Islet precursor cell (in vitro differentiated cells): ENCODE measurements at regions not wholly inside any gene's neighbourhood (a gene's known extent, or its start where the extent isn't known, plus 50 kb on each side); places are given as distances from the start of the nearest gene placed in this dataset.

ENCODE experiments used
- DNase-seq: peaks from one replicate; pipeline ENCODE4 v3.0.0-alpha.2; 2018

DNA sequence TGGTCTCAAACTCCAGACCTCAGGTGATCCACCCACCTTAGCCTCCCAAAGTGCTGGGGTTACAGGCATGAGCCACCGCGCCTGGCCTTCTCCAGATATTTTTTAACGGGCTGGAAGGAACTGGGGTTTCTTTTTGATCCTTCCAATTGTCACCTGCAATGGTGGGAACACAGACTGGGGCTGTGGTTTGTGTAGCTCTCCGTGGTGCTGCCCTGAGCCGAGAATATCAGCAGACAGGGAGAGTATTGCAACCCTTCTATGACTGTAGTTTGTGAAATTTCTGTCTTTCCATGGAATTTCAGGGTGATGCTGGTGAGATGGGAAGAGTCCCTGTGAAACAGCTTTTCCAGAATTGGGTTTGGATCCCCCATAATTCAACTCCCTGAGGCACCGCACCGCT is 263.5 kb downstream of the ENGASE start:
- peak; percentile 74 for DNase-seq

DNA sequence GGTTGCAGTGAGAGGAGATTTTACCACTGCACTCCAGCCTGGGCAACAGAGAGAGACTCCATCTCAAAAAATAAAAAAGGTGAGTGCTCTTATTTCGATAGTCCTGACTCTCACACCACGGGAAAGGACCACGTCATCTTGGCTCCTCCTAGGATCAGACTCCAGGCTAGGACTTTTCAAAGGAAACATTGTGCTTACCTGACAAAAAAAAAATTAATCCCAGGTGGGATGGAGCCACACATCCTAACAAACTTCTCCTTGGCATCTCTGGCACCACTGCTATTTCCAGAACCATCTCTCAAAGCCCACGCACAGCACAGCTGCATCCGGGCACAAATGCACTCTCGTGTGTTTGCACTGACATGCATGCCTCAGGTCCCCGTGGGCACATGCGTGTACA is 262.4 kb downstream of the ENGASE start:
- no peak for DNase-seq

DNA sequence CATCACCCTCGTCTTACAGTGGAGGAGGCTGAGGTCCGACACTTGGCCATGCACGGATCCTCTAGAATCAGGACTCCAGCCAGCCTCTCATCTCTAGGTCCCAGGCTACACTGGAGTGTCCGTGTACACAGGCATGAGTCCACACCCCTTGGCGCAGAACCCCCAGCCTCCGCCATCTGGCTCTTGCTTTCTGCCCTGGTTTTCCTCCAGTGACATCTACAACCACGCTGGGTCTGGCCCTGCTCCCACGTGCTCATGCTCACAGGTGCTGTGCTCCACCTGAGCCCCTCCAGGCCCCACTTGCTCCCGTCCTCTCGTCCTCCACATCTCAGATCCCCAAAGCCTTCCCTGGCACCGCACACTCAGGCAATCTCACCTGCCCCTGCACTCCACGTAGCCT is 260.8 kb downstream of the ENGASE start:
- DNase-seq = no peak

DNA sequence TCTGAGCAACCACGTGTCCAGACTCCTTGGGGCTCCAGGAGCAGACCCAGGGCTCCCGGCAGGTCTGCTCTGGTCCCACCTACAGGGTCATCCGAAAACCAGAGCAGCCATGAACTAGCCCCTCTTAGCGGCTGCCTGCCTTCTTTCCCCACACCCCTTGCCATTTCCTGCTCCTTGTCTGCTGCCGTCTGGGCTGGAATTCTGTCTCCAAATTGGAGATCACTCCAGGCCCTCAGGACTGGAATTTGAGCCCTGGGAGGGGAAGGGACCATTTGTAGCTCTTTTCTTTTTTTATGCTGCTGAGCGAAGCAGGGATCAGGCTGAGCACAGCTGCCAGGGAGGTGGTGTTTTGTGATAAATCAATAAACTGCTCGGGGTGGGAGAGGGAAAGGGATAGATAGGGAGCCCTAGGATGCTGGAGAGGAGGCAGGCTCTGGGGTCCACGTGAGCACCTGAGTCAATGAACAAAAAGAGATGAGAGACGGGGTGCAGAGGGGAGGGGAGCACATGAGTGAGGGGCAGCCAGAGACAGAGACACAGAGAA is 257.5 kb downstream of the ENGASE start:
- peak; percentile 70 for DNase-seq

DNA sequence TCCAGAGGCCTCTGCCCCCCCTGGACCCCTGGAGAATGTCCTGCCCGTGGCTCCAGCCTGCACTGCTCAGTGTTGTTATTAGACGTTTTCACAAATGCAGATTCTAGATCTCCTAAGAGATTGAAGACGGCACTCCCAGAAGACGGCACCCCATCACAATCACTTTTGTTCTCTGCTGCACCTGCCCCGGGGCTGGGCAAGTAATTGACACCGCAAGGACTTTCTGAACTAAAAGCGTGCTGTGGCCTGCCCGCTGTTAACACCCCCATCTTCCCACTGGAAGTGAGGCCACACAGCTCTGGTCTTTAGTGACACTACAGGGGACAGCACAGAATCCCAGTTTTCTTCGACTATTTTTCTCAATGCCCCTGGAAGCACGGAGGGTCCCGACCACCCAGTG is 256.9 kb downstream of the ENGASE start:
- no peak for DNase-seq

DNA sequence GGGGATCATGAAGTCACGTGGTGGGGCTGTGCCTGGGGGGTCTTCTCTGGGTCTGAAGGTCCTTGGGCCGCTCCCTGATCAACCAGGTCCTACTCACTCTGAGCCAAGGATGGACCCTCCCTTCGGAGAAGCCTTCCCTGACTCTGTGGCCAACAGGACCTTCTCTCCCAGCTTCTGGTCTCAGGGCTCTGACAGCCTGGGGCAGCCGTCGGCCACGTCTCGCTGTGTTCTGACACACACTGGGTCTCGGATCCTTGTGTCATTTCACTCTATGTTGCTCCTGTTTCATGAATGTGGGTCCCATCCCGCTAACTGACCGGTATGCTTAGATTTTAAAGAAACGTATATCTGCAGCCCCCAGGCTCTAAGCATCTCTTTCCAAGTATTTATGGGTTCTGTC is 256.1 kb downstream of the ENGASE start:
- no peak for DNase-seq

DNA sequence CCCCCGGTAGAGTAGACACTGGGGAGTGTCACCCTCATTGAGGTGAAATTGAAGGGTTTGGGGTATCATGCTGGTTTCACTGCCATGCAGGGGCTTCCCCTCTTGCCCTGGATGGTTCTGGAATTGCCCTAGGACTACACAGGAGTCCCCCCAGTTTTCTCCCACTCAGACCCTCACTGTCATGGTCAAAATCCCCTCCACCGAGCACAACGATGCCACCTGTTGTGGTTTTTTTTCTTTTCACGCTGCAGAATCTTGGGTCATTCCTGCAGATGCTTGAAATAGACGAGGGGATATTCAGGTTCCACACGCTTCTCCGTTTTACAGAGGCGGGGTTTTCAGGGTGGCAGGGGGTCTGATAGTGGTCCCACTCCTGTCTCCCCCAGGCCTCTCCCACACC is 255.6 kb downstream of the ENGASE start:
- DNase-seq = no peak

DNA sequence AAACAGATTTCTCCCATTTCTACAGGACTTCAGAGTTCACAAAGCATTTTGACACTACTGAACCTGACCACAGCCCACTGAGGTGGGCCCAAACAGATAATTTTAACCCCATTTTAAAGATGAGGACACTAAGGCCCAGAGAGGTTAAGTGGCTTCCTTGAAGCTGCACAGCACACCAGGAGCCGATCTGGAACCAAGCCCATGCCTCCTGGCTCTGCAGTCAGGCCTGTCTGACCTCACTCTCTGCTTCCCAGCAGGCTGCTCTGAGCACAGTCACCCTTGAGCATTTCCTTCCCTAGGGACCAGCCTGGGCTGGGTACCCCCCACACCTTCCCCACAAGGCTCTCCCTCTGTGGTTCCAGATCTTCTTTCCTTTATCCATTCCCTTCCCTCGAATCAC is 252.2 kb downstream of the ENGASE start:
- no peak for DNase-seq

DNA sequence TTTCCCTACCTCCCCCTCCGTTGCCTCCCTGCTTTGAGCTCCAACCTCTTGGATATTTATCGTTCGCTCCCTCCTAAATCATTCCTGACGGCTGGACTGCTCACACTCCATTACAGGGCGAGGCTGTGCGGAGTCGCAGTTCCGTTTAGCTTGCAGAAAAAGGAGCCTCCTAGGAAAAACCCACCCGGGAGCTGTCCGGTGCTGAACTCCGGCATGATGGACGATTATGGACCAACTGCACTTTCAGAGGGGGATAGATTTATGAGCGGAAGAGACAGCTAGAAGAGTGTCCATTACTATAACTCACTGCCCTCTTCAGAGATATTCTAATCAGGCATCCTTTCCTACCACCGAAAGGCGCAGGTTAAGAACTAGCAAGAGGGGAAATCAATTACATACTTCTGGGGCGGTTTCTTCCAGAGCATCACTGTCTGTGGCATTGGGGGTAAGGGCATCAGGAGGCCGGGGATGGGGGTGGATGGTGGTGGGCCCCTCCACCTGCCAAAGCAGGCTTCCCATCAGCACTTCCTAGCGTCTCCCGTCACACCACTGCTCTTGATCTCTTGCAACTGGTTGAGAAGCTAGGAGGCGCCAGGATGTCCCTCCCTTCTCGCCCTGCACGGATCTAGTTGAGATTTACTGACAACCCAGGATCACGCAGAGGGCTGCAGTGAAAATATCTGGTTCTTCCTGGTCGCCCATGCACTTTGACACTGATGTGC is 251.2 kb downstream of the ENGASE start:
- DNase-seq = peak; percentile 80

DNA sequence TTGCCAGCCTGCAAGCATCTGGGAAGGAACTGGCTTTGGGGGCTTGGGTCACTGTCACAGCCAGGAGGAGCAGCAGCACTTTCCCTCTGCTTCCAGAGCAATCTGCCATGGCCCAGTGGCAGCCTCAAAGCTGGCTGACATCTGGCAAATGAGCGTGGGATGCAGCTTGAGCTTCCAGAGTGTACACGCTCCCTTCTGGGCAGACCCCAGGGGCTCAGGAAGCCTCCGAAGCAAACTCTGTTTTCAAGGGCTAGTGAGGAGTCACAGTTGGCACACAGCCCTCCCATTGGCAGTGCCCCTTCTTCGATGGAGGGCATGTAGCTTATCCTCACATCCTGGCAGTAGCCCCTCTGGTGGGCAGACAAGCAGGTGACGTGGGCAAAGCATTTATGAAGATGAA is 249.6 kb downstream of the ENGASE start:
- DNase-seq = no peak

DNA sequence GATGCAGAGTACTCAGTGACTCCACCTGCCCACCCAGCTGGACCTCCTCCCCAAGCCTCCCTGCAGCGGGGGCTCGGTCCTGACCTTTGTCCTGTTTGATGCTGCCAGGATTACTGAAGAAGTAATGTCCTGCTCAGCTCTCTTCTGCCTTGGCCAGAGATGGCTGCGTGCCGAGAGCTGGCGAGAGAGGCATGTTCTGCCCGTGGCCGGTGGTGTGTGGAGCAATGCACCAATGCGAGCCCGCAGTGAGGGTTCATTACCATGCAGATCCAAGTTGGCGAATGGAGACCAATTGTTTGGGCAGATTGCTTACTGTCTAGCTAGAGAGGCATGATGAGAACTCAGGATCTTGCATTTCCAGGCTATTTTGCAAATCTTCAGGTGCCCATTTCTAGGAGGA is 248.9 kb downstream of the ENGASE start:
- DNase-seq = no peak

DNA sequence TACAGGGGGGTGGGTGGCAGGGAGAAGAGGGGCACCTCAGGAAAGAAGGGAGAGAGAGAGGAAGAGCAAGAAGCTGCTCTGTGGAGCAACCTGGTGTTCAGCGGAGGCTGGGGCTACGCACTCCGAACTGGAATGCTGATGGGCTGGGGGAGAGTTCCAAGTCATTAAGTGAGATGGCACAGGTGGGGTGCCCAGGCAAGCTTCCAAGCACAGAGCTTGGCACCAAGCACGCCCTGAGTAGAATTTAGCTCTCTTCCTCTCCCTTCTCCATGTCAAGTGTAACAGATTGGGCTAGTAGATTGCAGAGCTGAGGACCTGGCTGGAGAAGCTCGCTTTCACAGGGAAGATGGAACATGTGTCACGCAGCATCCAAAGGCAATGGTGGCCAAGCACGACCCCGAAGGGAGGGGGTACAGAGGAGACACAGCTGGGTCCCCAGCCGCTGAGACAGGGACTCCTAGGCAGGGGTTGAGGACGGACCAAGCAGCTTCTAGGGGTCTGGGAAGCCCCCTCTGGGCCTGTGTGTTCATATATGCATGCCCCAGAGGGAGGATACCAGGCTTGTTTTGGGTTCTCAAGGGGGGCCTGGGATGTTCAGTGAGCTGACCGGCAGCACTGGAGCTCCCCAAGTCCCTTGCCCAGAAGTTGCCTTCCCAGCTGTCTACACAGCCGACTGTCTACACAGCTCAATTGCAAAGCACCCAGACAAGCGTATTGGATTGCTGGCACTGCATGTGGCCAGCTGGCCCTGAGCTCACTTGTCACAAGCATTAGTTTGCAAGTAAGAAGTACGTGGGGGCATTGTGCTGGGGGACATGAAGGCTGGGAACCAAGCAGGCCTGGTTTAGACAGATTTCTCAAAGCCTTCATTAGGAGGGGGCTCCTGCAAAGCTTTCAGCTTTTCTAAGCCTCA is 247.8 kb downstream of the ENGASE start:
- DNase-seq = no peak

DNA sequence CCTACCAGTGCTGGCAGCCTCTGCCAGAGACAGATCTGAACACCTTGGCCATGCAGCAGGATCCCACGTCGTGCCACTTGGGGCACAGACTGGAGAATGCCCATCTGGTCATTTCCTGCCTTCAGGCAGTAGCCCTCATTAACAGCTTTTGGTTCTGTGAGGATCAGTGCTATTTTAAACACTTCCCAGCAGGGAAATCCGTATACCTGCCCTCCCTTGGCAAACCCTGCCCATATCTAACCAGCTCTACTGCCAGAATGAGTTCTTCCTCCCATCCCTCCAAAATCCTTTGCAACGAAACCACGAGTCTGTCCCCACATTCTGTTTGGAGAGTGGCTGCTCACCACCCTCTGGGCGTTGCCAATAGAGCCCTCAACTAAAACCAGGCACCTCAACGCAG is 245.7 kb downstream of the ENGASE start:
- DNase-seq = no peak

DNA sequence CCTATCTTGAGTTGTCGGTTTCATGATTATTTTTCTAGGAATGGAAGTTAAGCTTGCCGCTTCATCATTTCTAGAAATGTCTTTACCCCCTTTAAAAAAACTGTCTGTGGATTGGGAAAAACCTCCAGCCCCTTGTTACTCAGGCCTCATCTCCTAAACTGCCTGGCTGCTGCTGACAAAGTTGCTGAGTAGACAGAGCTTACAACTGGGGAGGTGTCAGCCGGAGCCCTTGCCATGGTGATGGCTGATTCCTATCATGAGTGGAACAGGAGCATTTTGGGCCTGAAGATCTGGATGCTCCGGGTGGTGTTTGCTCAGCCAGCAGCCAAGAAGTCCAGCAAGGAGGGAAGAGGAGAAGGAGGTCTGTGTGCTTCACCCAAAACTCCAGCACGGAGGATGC is 243.3 kb downstream of the ENGASE start:
- no peak for DNase-seq

DNA sequence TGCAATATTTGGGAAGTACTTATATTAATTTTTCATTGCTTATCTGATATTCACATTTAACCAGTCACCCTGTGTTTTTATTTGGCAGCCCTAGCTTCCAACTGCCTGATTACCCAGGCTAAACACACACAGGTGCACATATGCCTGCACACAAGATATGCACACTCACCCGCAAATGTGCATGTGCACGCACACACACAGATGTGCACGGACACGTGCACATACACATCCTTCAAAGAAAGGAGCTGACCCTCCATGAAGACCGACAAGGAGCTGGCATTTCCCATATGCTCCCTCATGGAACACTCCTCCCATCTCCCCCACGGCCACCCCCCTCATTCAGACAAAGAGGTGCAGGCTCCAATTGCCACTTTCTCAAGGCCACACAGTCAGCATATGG is 242.2 kb downstream of the ENGASE start:
- no peak for DNase-seq

DNA sequence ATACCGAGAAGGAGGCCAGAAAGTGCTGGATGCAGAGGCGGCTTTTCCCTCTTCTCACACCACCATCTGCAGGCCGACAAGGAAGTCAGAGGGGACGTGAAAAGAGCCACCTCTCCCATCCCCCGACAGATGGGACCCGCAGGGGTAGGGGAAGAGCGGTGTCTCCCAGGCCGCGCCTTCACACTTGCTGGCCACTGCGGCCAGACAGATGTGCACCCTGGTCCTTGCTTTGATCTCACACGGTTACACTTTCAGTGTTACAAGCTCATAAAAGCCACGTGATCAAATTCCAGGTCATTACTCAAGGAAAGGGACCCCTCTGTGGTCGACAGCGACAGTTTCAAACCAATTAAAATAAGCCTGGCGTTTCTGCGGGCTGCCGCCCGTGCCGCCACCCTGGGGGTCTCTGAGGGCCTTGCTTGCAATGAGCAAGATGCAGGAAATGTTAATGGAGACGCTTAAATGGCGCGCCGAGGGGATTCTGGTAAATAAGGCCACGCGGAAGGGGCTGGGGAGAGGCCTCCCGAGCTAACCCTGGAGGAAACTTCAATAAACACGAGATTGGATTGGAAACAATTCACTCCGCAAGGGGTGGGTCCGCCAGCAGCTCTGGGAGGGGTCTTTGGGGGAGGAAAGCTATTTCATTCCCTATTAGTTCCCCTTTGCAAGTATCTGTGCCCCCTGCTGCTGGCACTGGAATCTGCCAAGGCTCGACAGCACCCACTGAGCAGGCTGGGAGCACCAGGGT is 240.9 kb downstream of the ENGASE start:
- DNase-seq = no peak

DNA sequence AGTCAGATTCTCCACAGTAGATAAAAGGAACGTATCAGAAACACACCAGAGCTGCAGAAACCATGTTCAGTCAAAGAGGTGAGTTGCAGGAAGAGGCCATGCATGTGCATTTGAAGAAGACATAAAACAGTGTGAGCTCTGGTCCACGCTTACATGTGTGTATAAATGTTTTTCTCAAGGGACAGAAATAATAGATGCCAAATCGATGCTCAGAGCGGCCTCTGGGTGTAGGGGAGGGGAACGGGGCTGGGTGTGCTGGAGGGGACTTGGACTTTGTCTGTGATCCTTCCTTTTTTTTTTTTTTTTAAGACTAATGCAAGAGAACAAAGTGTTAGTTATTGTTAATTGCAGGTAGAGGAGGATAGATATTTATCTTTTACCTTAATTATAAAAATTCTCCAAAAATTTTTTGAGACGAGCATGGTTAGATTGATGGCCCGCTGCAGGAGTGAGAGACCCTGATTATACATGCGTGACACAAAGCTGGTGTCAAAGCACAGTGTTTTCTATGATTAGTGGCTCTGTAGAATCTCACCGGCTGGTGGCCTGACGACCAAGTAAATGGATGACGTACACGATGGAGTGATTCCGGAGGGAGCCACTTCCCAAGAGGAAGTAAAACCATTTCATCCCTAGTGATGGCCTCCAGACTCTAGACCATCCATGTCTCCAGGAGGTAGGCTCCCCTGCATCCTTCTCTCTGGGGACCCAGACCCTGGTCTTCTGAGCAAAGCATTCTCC is 240.2 kb downstream of the ENGASE start:
- no peak for DNase-seq

DNA sequence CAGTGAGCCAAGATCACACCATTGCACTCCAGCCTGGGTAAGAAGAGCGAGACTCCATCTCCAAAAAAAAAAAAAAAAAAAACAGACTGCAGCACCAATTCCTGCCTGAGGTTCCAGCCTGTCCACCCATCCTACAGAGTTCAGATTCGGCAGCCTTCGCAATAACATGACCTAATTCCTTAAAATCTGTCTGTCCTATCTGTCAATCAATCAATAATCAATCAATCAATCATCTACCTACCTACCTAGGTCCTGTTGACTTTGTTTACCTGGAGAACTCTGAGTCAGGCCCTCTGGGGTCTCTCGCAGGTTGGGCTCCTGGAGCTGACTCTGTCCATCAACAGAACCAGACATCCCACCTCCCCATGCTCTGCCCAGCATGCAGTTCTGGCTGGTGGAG is 236.7 kb downstream of the ENGASE start:
- no peak for DNase-seq

DNA sequence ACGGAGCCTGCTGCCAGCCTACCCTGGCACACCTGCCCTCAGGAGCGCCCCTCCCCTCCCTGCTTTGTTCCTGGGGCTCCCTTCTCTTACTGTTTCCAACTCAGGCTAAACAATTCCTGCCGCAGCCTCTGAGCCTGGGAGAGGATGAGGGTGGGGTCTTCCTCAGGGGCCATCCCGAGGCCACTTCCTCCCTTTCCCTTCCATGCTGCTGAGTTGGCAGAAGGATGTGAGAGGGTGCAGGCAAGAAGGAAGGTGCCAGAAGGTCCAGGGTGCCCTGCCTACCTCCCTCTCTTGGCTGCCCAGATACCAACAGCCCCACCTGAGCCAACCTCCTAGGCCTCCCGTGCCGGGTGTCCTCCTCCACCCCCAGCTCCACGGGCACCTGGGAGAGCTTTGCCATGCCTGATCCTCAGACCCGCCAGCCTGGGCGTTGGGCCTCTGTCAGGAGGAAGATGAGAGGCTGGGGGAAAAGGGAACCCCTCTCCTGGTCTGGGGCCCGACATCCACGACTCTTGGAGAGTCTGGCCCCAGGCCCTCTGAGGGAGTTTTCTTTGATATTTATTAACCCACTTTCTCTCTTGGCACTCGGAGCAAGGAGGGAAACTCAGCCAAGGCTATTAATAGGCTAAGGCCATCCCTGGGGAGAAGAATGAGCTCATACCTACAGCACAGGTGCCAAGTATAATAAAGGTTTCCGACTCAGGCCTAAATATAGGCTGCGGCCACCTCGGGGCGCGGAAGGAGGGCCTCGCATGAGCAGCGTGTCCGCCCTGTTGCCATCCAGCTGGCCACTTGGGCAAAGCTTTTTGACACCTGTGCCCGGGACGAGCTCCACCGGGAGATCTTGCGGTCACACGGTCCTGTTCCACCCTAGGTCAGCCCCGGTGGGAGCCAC is 232.0 kb downstream of the ENGASE start:
- DNase-seq = no peak

DNA sequence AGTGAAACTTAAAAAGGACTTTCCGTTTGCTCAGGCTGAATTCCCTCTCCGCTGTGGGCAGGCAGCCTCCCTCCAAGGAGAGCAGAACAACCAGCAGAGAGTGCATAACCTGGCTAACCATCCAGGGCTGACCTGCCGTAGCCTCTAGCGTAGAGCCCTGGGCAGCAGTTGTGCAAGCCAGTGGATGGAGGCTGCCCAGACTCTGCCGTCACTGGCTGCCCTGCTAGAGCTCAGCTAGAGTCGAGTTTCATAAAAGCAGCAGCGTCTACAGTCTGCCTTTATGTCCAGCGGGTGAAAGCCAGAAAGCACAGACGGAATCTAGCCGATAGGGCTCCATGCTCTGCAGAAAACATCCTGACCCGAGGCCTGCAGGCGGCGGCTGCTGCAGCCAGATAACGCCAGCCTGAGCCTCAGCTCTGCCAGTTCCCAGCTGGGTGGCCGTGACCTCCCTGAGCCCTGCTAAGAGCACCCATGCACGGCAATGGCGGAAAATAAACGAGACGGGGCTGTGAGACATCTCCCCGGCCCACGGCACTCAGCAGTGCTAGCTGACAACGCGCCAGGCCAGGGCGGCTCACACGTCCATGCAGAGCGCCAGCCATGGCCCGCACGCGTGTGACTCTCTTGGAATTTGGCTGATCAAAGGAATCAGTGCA is 231.3 kb downstream of the ENGASE start:
- DNase-seq = no peak

DNA sequence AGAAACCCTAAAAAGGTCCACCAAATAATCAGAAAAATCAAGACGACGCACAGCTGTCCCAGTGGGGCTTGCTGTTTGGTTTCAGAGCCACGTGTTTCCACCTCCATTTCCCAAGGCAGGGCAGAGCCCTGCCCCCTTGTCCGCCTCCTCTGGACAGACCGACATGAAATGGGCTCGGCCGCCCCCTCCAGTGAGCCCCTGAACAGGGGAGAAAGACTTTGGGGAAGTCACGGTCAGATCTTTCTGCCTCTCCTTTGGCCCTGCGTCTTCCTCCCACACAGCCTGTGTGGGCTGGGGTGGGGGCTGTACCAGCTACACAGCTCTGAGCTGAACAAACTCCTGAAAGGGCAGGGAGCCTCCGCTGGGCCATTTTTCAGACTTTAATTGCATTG is 230.7 kb downstream of the ENGASE start:
- no peak for DNase-seq
